Adrenal gland (tissue), 5 donors: ENCODE measurements at regions not wholly inside any gene's neighbourhood (a gene's known extent, or its start where the extent isn't known, plus 50 kb on each side); places are given as distances from the start of the nearest gene placed in this dataset.

Source experiments
- CTCF ChIP-seq, 6 experiments: fragments of 450-650 bp in 4 of 6; fragments of 200-600 bp in 2 of 6; sonication (generic) in 1 of 6; IDR thresholded peaks; 1 replicate in 5 of 6; 2 replicates in 1 of 6; pipeline versions ENCODE4 v1.5.1 to v1.8.0; 2016 to 2021; ENCODE audit warnings: antibody characterized with exemption in 6 of 6, mild to moderate bottlenecking in 2 of 6, moderate library complexity in 1 of 6
- POLR2A ChIP-seq, 2 donors: fragments of 450-650 bp; IDR thresholded peaks; one replicate each; pipeline ENCODE4 v1.6.1; 2017; ENCODE audit warnings: antibody characterized with exemption in 2 of 2, mild to moderate bottlenecking in 2 of 2, moderate library complexity in 1 of 2
- donor health status: DM: no; HTN: no; CAD: no.

- TF ChIP-seq CTCF (IDR thresholded peaks at IDR 0.05) (no peak), POLR2A (IDR thresholded peaks at IDR 0.05) (no peak)
Measured at GRCh38 chr4:177596035-177596434, 153.8 kb upstream of the AGA start.
